ENCODE measurements at regions not wholly inside any gene's neighbourhood (a gene's known extent, or its start where the extent isn't known, plus 50 kb on each side); places are given as distances from the start of the nearest gene placed in this dataset.
"Not testable (repeated sequence)": the region's sequence is repeated elsewhere in the genome, so short reads cannot be mapped to it uniquely, and the experiment has no call there.

DNA sequence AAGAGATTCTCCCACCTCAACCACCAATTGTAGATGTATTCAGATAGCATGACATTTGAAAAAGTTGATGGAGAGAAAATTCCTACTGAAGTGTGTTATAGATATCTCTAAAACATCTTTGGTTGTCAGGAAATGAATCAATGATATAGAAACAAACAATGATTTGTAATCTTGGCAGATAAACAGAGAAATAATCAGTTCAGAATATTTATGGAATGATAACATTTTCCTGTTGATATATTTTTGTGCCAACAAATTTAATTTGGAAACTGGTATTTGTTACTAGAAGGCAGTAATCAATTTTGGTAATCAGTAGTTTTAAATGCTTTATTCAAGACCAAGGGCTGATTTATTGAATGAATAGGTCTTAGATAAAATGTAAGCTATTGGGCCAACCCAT is 695.6 kb downstream of the USP25 start:
- DNase-seq: no peak

- DNase-seq: no peak
These were observed 697.2 kb downstream of the USP25 start for GRCh38 chr21:16426936-16427335.

DNA sequence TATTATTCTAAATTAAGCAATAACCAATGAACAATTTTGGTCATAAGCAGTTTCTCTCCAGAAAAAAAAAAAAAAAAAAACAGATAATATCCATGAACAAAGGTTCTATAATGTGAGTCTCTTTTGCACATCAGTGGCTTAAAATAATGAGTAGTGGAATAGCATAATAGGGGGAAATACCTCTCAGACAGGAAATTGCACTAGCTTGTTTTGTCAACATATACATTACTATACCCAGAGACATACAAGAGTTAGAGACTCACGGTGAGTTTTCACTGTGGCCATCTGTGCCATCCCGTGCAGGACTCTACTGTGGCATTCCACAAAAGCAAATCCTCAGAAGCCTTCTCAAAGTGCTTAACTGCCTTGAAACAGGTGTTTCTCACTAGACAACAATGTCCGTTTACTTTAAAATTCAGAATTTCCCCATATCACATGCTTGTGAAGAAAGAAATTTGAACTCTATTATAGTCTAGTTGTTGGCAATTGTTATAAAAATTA is 697.9 kb downstream of the USP25 start:
- no peak for DNase-seq

GRCh38 chr21:16437586-16437985 is 707.8 kb downstream of the USP25 start:
- no peak for DNase-seq

GRCh38 chr21:16438761-16439160 is 709.0 kb downstream of the USP25 start:
- no peak for DNase-seq

- DNase-seq: no peak
These were observed 712.0 kb downstream of the USP25 start for GRCh38 chr21:16441789-16442188.

DNA sequence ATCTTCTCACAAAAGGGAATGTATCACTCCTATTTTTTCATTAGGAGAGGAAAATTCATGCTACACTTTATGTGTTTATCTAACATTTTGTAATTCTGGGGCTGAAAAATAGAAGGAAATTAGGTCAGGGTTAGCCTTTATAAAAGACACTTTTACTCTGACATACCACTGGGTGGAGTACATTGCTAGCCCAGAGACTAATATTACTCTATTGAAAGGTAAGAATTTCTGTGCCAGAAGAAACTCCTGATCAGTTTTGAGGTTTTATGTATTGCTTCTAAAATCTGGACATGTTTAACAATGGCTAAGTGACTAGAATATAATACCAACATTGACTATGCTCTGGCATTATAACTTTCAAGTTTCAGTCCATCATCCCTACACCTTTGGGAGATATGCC is 724.6 kb downstream of the USP25 start:
- no peak for DNase-seq

GRCh38 chr21:16455526-16455925 is 725.7 kb downstream of the USP25 start:
- DNase-seq: no peak

- DNase-seq: no peak
These were observed 726.2 kb downstream of the USP25 start for GRCh38 chr21:16455978-16456377.

DNA sequence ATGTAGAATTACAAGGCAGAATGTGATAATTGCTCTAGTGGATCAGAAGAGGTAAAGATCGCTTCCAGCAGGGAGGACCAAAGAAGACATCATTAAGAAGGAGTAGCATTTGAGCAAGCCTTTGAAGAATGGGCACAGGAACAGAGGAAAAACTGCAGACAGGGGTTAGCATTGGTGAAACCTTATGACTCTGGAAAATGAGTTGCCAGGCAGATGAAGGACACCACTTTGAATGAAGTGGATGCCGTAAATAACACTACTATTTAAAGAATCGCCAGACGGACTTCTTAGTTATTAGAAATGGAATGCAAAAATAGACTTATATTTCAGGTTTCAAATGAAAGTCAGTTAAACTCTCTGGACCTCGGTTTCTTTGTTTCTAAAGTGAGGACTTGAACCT is 727.7 kb downstream of the USP25 start:
- DNase-seq: no peak

GRCh38 chr21:16460936-16461335 is 731.2 kb downstream of the USP25 start:
- DNase-seq: no peak

DNA sequence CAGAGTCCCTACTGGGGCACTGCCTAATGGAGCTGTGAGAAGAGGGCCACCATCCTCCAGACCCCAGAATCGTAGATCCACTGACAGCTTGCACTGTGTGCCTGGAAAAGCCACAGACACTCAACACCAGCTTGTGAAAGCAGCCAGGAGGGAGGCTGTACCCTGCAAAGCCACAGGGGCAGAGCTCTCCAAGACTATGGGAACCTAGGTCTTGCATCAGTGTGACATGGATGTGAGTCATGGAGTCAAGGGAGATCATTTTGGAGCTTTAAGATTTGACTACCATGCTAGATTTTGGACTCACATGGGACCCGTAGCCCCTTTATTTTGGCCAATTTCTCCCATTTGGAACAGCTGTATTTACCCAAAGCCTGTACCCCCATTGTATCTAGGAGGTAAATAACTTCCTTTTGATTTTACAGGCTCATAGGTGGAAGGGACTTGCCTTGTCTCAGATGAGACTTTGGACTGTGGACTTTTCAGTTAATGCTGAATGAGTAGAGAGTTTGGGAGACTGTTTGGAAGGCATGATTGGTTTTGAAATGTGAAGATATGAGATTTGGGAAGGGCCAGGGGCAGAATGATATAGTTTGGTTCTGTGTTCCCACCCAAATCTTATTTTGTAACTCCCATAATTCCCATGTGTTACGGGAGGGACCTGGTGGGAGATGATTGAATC is 734.6 kb downstream of the USP25 start:
- not testable (repeated sequence) for DNase-seq

- DNase-seq: no peak
These were observed 738.4 kb downstream of the USP25 start for GRCh38 chr21:16468184-16468583.

GRCh38 chr21:16473988-16474387 is 744.2 kb downstream of the USP25 start:
- no peak for DNase-seq

DNA sequence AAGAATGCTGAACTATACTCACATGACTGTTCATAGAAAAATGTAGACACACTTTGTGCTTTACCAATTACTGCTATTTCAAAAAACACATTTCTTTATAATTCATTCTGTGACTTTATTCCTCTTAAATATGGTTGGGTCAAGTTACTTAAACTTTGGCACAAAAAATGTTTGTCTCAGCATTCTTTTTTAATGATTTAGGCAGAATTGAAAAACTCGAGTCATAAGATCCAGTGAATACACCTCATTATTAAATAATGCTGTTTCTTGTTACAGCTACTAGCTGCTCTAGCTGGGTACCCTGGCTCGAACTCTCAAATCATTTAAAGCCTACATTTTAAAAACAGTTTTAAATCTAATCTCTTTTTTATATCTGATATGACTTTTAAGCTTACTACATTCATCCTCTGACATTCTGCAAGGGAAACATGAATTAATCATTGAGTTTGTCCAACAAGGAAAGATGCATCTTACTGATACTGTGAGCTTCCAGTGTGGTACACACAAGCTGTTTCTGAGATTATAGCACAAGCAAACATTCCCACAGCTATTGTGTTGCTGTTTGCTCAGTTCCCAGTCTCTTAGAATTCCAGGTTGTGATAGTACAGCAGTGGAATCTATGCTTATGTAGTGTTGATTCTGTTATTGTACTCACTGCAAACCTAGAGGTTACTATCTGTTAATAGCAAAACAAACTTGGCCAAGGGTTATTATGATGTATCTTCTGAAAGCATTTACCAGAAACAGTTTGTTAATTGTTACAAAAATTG is 746.5 kb downstream of the USP25 start:
- no peak for DNase-seq

DNA sequence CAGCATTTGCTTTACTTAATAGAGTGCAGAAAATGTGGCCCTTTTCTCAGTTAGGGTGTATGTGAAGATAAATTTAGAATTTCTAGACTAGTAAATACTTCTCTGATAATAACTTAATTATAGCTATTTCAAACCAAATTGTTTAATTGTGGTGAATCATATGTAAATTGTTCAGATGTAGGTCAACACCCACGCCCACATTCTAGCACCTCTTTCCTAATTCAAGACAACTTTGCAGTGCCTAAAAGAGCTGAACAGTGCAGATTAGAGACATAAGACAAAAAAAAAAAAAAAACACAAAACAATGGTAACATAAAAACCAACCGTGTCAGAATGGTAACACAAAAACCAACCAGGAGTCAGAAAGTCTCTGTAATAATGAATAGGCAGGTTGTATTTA is 758.3 kb downstream of the USP25 start:
- no peak for DNase-seq

DNA sequence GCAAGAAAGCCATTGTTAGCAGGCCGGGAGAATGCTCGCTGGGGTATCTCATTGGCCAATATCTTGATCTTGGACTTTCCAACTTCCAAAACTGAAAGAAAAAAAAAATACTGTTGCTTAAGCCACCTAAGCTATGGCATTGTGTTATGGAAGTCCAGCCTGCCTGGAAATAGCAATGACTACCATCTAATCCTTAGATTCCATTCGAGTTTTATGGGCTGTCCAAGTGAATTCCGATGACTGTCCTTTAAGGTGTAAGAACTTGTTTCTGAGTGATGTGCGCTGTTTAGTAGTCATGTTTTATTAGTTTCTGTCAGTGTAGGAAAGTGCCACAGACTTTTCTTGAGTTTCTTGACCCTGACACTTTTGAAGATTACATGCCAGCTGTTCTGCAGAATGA is 762.6 kb downstream of the USP25 start:
- no peak for DNase-seq

DNA sequence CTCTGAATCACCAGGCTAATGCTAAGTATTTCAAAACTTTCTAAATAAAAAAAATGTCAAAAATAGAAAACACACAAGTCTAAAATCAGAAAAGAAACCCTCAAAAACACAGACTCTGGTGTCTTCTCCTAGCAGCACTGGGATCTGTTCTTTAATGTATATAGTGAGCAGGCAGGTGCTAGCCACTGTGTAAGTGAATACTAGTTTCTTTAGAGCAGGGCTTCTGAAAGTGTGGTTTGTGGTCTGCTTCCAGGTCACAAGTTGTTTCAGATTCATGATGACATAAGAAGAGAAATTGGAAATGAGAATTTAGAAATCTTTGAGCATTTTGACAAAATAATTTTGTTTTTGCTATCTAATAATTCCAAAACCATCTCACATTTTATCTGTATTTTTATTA is 763.1 kb downstream of the USP25 start:
- DNase-seq: no peak

DNA sequence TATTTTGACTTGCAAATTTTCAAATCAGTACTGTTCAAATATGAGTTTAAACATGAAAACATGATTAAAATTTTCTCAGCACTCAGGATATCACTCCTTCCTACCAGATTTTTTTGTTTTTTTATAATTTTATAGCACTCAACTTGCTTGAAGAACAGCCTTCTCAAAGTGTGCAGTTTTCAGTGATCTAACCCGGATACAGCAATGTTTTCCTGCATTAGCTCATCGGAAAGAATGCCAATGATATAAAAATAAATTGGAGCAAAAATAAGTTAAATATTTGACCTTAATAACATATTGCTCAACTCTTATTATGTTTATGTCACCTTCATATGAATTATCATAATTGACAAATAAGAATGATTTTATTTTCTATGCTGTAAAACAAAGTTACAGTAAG is 766.8 kb downstream of the USP25 start:
- no peak for DNase-seq

GRCh38 chr21:16500271-16500670 is 770.5 kb downstream of the USP25 start:
- DNase-seq: no peak

DNA sequence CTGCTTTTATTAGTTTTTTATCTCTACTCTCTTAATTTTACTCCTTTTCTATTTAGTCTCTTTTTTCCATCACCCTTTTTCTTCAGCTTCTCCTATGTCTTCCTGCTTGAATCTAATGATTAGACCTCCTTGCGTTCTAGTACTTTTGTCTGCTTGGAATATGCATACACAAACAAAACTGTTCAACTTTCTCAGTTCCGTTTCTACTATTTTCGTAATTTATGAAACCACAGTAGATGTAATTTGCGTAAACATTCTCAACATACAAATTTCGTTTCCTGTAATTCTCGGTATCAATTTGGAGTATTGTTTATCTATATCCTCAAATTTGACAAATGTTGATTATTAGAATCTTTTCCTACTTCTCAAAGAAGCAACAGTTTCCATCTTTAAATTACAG is 772.5 kb downstream of the USP25 start:
- DNase-seq: no peak

GRCh38 chr21:16502897-16503296 is 773.1 kb downstream of the USP25 start:
- no peak for DNase-seq

DNA sequence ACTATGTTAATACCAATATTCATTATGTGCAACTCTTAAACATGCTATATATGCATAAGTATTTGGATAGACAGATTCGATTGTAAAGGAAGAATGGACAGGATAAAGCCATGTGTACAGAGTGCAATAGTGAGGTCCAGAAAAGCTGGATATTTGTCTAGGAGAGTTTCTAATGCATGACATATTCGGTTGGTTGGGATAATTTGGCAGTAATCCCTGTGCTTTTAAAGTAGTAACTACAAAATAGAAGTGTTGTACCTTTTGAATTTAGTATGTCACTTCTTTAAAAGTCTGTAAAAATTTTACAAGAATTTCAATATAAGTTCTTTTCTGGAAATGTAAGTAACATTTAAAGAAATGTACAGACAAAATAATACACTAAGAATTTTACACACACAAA is 774.5 kb downstream of the USP25 start:
- no peak for DNase-seq

- DNase-seq: no peak
These were observed 775.0 kb downstream of the USP25 start for GRCh38 chr21:16504766-16505165.

- no peak for DNase-seq
These were observed 779.7 kb downstream of the USP25 start for GRCh38 chr21:16509476-16509875.
